OCI-M2 (cell line): ENCODE measurements at regions not wholly inside any gene's neighbourhood (a gene's known extent, or its start where the extent isn't known, plus 50 kb on each side); places are given as distances from the start of the nearest gene placed in this dataset.

ENCODE experiments used
- DNase-seq: peaks from one replicate; lab custom pipeline; 2025; ENCODE audit not compliant: unreplicated experiment; lab: John Stamatoyannopoulos, UW

DNA sequence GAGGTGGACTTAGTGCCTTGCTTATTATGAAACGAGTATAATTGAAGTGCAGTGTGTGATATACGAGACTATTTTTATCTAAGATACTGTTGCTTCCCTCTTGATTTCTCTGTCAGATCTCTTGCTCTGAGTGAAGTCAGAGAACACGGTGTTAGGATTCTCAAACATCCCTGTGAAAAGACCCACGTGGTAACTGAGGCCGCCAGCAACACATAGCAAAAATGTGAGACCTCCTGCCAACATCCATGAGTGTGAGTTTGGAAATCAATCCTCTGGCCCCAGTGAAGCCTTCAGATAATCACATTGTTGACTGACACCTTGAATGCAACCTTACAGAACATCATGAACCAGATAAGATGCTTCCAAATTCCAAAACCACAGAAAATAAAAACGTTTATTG lies 954.4 kb downstream of the FAT4 start:
- DNase-seq: no peak

DNA sequence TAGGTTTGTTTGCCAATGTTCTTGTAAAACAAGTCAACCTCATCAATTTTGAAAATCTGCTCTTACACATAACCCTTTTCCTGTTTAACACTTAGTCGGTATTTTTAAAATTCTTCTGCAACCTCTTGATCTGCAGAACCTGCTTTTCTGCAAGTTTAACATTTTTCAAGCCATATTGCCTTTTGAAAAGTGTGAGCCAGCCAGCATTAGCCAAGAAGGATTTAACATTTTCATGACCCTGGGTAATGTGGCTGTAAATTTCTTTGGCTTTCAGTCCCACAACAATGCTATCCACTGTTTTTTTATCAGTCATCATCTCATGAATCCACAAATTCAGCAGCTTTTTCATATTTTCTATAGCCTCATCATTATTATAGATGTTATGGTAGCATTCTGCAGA lies 956.5 kb downstream of the FAT4 start:
- DNase-seq: no peak

GRCh38 chr4:126273746-126274145 lies 959.0 kb downstream of the FAT4 start:
- DNase-seq: no peak

DNA sequence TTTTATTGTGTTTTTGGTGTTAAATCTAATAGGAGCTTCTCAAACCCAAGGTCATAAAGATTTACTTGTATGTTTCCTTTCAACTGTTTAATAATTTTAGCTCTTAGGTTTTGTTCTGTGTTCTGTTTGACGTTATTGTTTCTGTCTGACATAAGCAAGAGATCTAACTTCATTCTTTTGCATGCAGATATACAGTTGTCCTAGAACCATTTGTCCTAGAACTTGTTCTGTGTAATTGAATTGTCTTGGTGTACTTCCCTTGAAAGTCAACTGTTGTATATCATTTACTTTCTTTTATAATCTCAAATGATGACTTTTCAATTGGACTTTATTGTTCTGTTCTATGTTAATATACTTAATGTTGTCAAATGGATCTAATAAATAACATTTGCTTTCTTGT lies 977.1 kb downstream of the FAT4 start:
- no peak for DNase-seq

- no peak for DNase-seq
These were observed 983.5 kb downstream of the FAT4 start for GRCh38 chr4:126298271-126298670.

DNA sequence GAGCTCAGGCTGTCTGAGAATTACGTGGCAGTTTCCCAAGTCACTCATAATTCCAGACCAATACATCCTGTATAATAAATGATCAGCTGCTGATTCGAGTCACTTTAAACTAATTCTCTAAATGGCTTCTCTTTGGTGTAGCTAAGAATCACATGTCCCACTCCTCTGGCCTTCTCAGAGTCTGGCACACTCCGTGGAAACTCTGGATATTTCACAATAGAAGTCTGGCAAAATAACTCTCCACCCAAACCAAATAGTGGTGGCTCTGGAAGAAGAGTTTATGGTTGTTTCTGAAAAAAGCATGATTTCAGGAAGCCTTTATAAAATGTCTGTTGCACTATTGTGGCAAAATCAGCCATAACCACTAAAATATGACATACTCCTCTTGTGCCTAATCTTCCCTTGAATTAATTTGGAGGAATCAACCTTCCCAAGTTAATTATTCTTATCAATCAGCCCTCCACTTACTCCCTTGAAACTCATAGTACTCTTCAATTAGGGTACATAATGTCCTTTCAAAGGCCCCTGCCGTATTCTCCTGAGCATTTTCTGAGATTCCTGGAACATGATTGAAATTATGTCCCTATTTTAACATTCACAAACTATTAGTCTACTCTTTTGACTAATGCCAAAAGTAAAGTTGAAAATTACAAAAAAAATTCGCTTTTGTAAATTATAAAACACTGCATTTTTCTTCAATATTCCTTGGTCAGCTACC lies 991.6 kb downstream of the FAT4 start:
- DNase-seq: no peak

GRCh38 chr4:126318376-126318775 lies 1003.6 kb downstream of the FAT4 start:
- DNase-seq: no peak

DNA sequence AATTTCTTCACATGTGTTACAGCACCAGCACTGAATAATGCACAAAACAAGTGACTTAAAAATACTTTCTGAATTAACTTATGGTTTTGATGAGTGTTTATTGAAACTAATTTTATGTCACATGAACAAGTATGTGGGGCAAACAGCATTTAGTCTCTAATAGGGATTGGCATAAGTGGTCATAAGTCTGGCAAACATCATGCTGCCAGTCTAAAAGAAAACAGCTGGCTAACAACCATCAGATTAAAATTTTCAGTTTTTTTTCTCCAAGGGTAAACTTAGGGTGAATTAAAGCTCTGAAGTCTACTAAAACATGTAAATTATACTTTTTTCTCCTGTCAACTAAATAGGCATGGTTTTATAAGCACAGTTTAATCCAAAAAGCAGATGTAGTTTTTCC lies 1014.2 kb downstream of the FAT4 start:
- no peak for DNase-seq

- DNase-seq: no peak
These were observed 1023.8 kb downstream of the FAT4 start for GRCh38 chr4:126338548-126338947.

DNA sequence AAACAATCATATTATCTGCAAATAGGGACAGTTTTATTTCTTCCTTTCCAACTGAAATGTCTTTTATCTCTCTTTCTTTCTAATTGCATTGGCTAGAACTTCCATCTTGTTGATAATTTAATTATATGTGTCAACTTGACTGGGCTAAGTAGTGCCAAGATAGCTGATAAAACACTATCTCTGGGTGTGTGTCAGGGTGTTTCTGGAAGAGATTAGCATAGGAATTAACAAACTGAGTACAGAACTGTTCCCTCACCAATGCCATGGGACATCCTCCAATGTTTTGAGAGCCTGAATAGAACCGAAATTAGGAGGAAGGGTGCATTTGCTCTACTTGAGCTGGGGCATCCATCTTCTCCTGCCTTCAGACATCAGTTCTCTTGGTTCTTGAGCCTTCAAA lies 1027.2 kb downstream of the FAT4 start:
- no peak for DNase-seq

GRCh38 chr4:126344472-126344871 lies 1029.7 kb downstream of the FAT4 start:
- DNase-seq: no peak

DNA sequence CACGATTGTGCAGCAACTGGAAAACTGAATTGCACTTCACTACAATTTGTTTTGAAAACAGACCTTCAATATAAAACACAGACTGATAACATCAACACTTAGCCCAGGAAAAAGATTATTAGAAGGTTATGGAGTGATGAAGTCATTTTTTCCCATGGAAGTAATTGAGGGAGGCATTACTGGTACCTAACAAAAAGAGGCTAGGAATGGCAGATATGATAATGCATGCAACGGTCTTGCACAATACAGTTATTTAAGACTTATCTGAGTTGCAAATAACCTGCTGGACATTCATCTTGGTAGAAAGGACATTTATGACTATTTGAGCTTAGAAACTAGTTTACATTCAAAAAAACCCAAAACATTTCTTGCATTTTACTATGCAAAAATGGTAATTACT lies 1031.9 kb downstream of the FAT4 start:
- DNase-seq: no peak

GRCh38 chr4:126354784-126355183 lies 1040.0 kb downstream of the FAT4 start:
- no peak for DNase-seq

DNA sequence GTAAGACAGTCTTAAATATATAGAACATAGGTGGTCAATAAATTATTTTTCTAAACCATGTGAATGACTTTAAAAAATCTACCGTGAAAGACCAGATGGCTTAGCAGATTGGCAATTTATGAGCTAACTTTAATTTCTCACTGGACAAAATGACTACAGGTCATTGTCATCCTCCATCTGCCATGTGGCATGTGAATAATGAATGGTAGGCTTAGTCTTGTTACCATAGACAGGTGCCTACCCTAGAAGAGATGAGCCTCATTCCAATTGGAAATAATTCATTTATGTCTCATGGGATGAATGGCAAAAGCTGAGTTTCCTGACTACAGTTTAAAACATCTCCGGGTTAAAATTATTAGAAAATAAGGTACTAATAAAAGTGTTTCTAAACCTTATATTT lies 1043.3 kb downstream of the FAT4 start:
- no peak for DNase-seq

GRCh38 chr4:126361287-126361686 lies 1046.5 kb downstream of the FAT4 start:
- no peak for DNase-seq

DNA sequence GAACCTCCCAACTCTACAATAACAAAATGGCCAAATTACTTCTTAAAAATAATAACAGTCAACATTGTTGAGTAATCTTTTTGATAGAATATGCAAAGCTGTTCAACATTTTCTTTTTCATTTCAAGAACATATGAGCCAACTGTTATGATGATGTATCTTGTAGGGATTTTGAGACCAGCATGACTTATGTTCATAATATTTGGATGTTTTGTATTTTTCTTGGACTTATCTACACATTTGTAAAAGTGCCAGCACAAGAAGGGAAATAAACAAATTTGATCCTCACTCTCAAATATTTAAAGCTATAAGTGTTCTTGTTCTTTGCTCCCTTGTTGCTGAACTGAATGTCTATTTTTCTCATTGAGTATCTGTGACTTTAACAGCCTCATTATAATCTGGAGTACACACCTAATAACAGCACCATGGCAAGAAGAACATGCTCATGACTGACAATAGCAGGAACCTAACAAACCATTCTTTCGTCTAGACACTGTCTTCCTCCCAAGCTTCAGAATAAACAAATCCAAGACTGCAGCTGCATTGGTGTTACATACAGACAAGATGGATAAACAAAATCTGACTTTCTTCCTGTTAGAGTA lies 1049.7 kb downstream of the FAT4 start:
- no peak for DNase-seq

- DNase-seq: no peak
These were observed 1054.3 kb downstream of the FAT4 start for GRCh38 chr4:126369076-126369475.

GRCh38 chr4:126372634-126373033 lies 1057.9 kb downstream of the FAT4 start:
- DNase-seq: no peak

DNA sequence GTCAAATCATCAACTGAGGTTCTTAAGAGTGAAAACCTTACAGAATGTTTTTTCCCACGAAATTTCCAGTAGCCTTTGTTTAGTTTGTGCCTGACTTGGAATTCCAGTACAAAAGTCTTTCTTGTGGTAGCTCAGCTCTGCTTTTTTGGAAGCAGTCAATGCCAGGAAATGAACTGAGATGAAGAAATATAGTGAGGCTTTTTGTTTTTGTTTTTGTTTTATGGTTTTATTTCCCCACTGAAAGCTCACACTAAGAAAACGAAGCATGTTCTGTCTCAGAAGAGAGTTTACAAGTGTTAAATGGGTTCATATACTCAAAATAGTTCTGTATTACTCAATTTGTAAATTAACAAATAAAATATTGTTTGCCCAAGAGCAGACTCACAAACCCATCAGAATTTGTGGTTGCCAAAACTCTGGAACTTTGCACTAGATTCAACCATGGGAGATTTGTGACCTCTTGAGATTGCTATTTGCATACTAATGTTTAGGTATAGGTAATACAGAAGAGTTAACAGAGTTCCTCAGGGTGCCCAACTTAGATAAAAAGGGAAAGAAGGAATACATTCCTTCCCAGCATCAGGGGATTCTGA lies 1060.8 kb downstream of the FAT4 start:
- no peak for DNase-seq

DNA sequence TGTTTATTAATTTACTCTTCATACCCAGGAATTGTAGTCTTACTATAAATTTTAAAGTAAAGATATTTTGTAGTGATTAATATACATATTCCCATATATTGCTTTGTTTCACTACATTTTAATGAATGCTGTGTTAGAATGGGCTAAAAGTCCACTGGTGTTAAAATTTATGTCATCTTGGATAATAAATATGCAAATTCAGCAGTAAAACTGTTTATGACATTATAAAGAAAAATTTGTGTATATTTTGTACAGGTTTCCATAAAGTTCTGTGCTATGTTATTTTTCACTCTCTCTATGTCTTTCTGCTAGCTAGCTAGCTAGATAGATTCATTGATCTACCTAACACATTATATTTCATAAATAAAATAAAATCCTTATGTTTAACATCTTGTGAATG lies 1071.2 kb downstream of the FAT4 start:
- no peak for DNase-seq

DNA sequence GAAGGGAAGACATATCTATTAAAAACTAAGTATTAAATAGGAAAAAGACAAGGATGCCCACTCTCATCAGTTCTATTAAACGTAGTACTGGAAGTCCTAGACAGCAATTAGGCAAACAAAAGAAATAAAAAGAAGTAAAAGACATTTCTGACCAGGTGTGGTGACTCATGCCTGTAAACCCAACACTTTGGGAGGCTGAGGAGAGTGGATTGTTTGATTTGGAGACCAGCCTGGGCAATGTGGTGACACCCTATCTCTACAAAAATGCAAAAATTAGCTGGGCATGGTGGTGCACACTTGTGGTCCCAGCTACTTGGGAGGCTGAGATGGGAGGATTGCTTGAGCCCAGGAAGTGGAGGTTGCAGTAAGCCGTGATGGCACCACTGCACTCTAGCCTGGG lies 1071.8 kb downstream of the FAT4 start:
- no peak for DNase-seq

GRCh38 chr4:126395664-126396063 lies 1080.9 kb downstream of the FAT4 start:
- DNase-seq: no peak

- DNase-seq: no peak
These were observed 1081.4 kb downstream of the FAT4 start for GRCh38 chr4:126396121-126396520.
